Panc1 (cell line): ENCODE measurements at regions not wholly inside any gene's neighbourhood (a gene's known extent, or its start where the extent isn't known, plus 50 kb on each side); places are given as distances from the start of the nearest gene placed in this dataset.

Experiments used
- ATAC-seq: fragments of 200-7000 bp; cut with Tn5 transposase; 2 replicates; pipeline ENCODE4 v1.9.1; 2020; ENCODE audit warnings: mild to moderate bottlenecking, moderate library complexity
- BruUV-seq: library from RNA; stranded (reverse); fragments of 400-500 nt; replicated peaks from 2 replicates; lab custom pipeline; 2021; lab: Mats Ljungman, UMichigan
- CTCF ChIA-PET: fragments of 300-600 bp; sonication (Branson Sonifier 250); formaldehyde crosslinking; loops from one replicate; lab custom pipeline; 2022; ENCODE audit warnings: antibody characterized with exemption; lab: Charles Lee
- POLR2A ChIA-PET: fragments of 300-600 bp; sonication (Branson Sonifier 250); formaldehyde crosslinking; loops from one replicate; lab custom pipeline; 2022; ENCODE audit warnings: antibody characterized with exemption; lab: Charles Lee
- DNase-seq: peaks from one replicate; pipeline ENCODE4 v3.0.0-alpha.2; 2010; ENCODE audit warnings: low read depth, low spot score
- H3K27ac ChIP-seq: 2 replicates; pipeline ENCODE4 v1.5.1; 2011; ENCODE audit warnings: mild to moderate bottlenecking, low read length, inconsistent platforms
- H3K27me3 ChIP-seq: fragments of 200-500 bp; sonication (Bioruptor generic); 2 replicates; pipeline ENCODE4 v1.6.0; 2014; ENCODE audit warnings: low read length, inconsistent platforms; ENCODE audit not compliant: control insufficient read depth, insufficient read depth
- H3K36me3 ChIP-seq: fragments of 200-500 bp; sonication (Bioruptor generic); 2 replicates; pipeline ENCODE4 v1.5.1; 2014; ENCODE audit warnings: inconsistent platforms, mild to moderate bottlenecking, low read length, moderate library complexity; ENCODE audit not compliant: control insufficient read depth, insufficient read depth
- H3K4me1 ChIP-seq: 2 replicates; pipeline ENCODE4 v1.5.1; 2011; ENCODE audit warnings: inconsistent platforms, mild to moderate bottlenecking, low read length, moderate library complexity; ENCODE audit not compliant: control insufficient read depth, insufficient read depth
- H3K4me3 ChIP-seq, 2 experiments: 2 replicates each; pipeline ENCODE4 v1.5.1; 2011 to 2012; ENCODE audit warnings: low read depth in 2 of 2, low read length in 2 of 2, mild to moderate bottlenecking in 2 of 2, inconsistent platforms in 1 of 2, moderate library complexity in 1 of 2
- H3K9me3 ChIP-seq: fragments of 200-500 bp; sonication (Bioruptor generic); 2 replicates; pipeline ENCODE4 v1.5.1; 2014; ENCODE audit warnings: low read depth, mild to moderate bottlenecking, inconsistent platforms, low read length, moderate library complexity; ENCODE audit not compliant: control insufficient read depth, insufficient read depth
- CTCF ChIP-seq: fragments of 450-650 bp; IDR thresholded peaks from 2 replicates; pipeline ENCODE4 v1.5.1; 2017; ENCODE audit warnings: mild to moderate bottlenecking
- POLR2AphosphoS5 ChIP-seq: IDR thresholded peaks from 2 replicates; pipeline ENCODE4 v1.6.1; 2012; ENCODE audit warnings: mild to moderate bottlenecking, low read depth, low read length, moderate library complexity
- REST ChIP-seq, 2 experiments: IDR thresholded peaks; 2 replicates each; pipeline ENCODE4 v1.6.1; 2011 to 2012; ENCODE audit warnings: low read depth in 2 of 2, control low read depth in 1 of 2, low read length in 1 of 2, mild to moderate bottlenecking in 1 of 2, moderate library complexity in 1 of 2; ENCODE audit not compliant: insufficient read depth in 1 of 2
- SIN3A ChIP-seq: IDR thresholded peaks from 2 replicates; pipeline ENCODE4 v1.6.1; 2012; ENCODE audit warnings: low read depth, mild to moderate bottlenecking, low read length, moderate library complexity, borderline replicate concordance; ENCODE audit not compliant: insufficient read depth
- TCF7L2 ChIP-seq: IDR thresholded peaks from 2 replicates; pipeline ENCODE4 v1.6.1; 2011; ENCODE audit warnings: mild to moderate bottlenecking, low read depth, low read length, inconsistent platforms
- in situ Hi-C: cut with HindIII; loops from 2 replicates; pipeline ENCODE4 v1.10.0; 2016; ENCODE audit warnings: low sequenced_read_pairs, low pct_unique_long_range_greater_than_20kb
- intact Hi-C: fragments of 100-400 bp; cut with micrococcal nuclease; formaldehyde crosslinking; loops from one replicate; pipeline ENCODE4 v1.10.0; 2022; ENCODE audit not compliant: unreplicated experiment

- H3K27me3 ChIP-seq, result peaks cover 12% of the 10 kb centered on the region
- in situ Hi-C loops, result no loop called here
- no peak overlapping the region for H3K4me3 ChIP-seq
- ChIA-PET CTCF (no interaction called here), POLR2A (no interaction called here)
- no TSS peak for BruUV-seq
- H3K36me3 ChIP-seq, result no peaks in the 10 kb centered on the region
- no peaks in the 10 kb centered on the region for H3K4me1 ChIP-seq
- intact Hi-C loops, result no loop called here
- peaks cover 8% of the 10 kb centered on the region; the same call in 1 of the 2 replicates for H3K9me3 ChIP-seq
- DNase-seq (no peak), ATAC-seq (no peak)
- no peak for TF ChIP-seq SIN3A
- TF ChIP-seq REST (IDR thresholded peaks at IDR 0.05; ENCODE audit: insufficient read depth in 1 of 2, low read depth in 2 of 2, low read length in 1 of 2), result no peak
- no peak for TF ChIP-seq CTCF
- no peak for TF ChIP-seq POLR2AphosphoS5
- no peak for TF ChIP-seq TCF7L2
- H3K27ac ChIP-seq, result no peak overlapping the region
Measured at GRCh38 chr1:2948751-2949680, 72.3 kb upstream of the ACTRT2 start.

- ATAC-seq (no peak; the same call in 1 of the 2 replicates), DNase-seq (no peak)
- ChIA-PET CTCF (no interaction called here), POLR2A (no interaction called here)
- in situ Hi-C loops (no loop called here), intact Hi-C loops (no loop called here)
- peaks cover 11% of the 10 kb centered on the region; the same call in 1 of the 2 replicates for H3K9me3 ChIP-seq
- no TSS peak for BruUV-seq
- peaks cover 12% of the 10 kb centered on the region for H3K27me3 ChIP-seq
- H3K4me3 ChIP-seq, result no peak overlapping the region
- H3K27ac ChIP-seq, result no peak overlapping the region
- TF ChIP-seq TCF7L2 (no peak), POLR2AphosphoS5 (no peak), SIN3A (no peak), CTCF (no peak), REST (IDR thresholded peaks at IDR 0.05; ENCODE audit: insufficient read depth in 1 of 2, low read depth in 2 of 2, low read length in 1 of 2) (no peak)
- H3K36me3 ChIP-seq, result no peaks in the 10 kb centered on the region
- no peaks in the 10 kb centered on the region for H3K4me1 ChIP-seq
Measured at GRCh38 chr1:2949966-2950925, 71.0 kb upstream of the ACTRT2 start.
